H9 (cell line): ENCODE measurements at regions not wholly inside any gene's neighbourhood (a gene's known extent, or its start where the extent isn't known, plus 50 kb on each side); places are given as distances from the start of the nearest gene placed in this dataset.

ENCODE experiments used
- DNase-seq: peaks from one replicate; pipeline ENCODE4 v3.0.0-alpha.2; 2017
- H2AFZ ChIP-seq: one replicate; pipeline ENCODE4 v1.6.1; 2013; ENCODE audit warnings: mild to moderate bottlenecking, low read length, control low read depth, moderate library complexity
- H2AK5ac ChIP-seq: 2 replicates; pipeline ENCODE4 v1.6.1; 2013; ENCODE audit warnings: low read length, control low read depth, mixed read lengths; ENCODE audit not compliant: insufficient read length
- H2BK120ac ChIP-seq: one replicate; pipeline ENCODE4 v1.6.1; 2013; ENCODE audit warnings: low read depth, mild to moderate bottlenecking, low read length, control low read depth, inconsistent platforms; ENCODE audit not compliant: poor library complexity, severe bottlenecking
- H2BK12ac ChIP-seq: 2 replicates; pipeline ENCODE4 v1.6.1; 2013; ENCODE audit warnings: low read length, control low read depth, mixed read lengths, low read depth; ENCODE audit not compliant: insufficient read length
- H2BK15ac ChIP-seq: 2 replicates; pipeline ENCODE4 v1.6.1; 2013; ENCODE audit warnings: low read depth, low read length, control low read depth
- H2BK20ac ChIP-seq: one replicate; pipeline ENCODE4 v1.6.1; 2013; ENCODE audit warnings: low read depth, mild to moderate bottlenecking, low read length, control low read depth, inconsistent platforms; ENCODE audit not compliant: poor library complexity, severe bottlenecking
- H2BK5ac ChIP-seq: 2 replicates; pipeline ENCODE4 v1.6.1; 2013; ENCODE audit warnings: low read length, control low read depth, mixed read lengths; ENCODE audit not compliant: insufficient read length
- H3K14ac ChIP-seq: 2 replicates; pipeline ENCODE4 v1.6.1; 2013; ENCODE audit warnings: low read length, control low read depth; ENCODE audit not compliant: insufficient read depth
- H3K18ac ChIP-seq: 2 replicates; pipeline ENCODE4 v1.6.1; 2013; ENCODE audit warnings: low read depth, mild to moderate bottlenecking, mixed read lengths, low read length, control low read depth; ENCODE audit not compliant: insufficient read length
- H3K23ac ChIP-seq: 2 replicates; pipeline ENCODE4 v1.6.1; 2013; ENCODE audit warnings: low read length, control low read depth, mixed read lengths, low read depth; ENCODE audit not compliant: insufficient read length
- H3K23me2 ChIP-seq: 2 replicates; pipeline ENCODE4 v1.6.1; 2013; ENCODE audit warnings: low read depth, mild to moderate bottlenecking, mixed read lengths, low read length, control low read depth; ENCODE audit not compliant: insufficient read length, poor library complexity, severe bottlenecking
- H3K27ac ChIP-seq: 2 replicates; pipeline ENCODE4 v1.5.1; 2013; ENCODE audit warnings: low read length, control low read depth, mixed read lengths, low read depth; ENCODE audit not compliant: insufficient read length
- H3K27me3 ChIP-seq: 2 replicates; pipeline ENCODE4 v1.6.1; 2013; ENCODE audit warnings: low read length, control low read depth, inconsistent platforms; ENCODE audit not compliant: insufficient read depth
- H3K4ac ChIP-seq: 2 replicates; pipeline ENCODE4 v1.6.1; 2013; ENCODE audit warnings: low read depth, mild to moderate bottlenecking, control low read depth, inconsistent platforms, low read length, moderate library complexity
- H3K4me1 ChIP-seq: 2 replicates; pipeline ENCODE4 v1.6.1; 2013; ENCODE audit warnings: low read length, control low read depth, inconsistent platforms; ENCODE audit not compliant: insufficient read depth
- H3K4me2 ChIP-seq: 2 replicates; pipeline ENCODE4 v1.6.1; 2013; ENCODE audit warnings: low read length, control low read depth, mixed read lengths; ENCODE audit not compliant: insufficient read length, insufficient read depth
- H3K56ac ChIP-seq: 2 replicates; pipeline ENCODE4 v1.6.1; 2013; ENCODE audit warnings: low read depth, mild to moderate bottlenecking, mixed read lengths, low read length, control low read depth; ENCODE audit not compliant: insufficient read length
- H3K79me1 ChIP-seq: 2 replicates; pipeline ENCODE4 v1.6.1; 2013; ENCODE audit warnings: low read depth, mild to moderate bottlenecking, moderate library complexity, low read length, control low read depth, inconsistent platforms; ENCODE audit not compliant: insufficient read depth, poor library complexity, severe bottlenecking
- H3K79me2 ChIP-seq: 2 replicates; pipeline ENCODE4 v1.6.1; 2013; ENCODE audit warnings: low read length, control low read depth, inconsistent platforms; ENCODE audit not compliant: insufficient read depth
- H3K9ac ChIP-seq: 2 replicates; pipeline ENCODE4 v1.6.1; 2013; ENCODE audit warnings: low read length, control low read depth, mixed read lengths; ENCODE audit not compliant: insufficient read length; ENCODE audit errors: extremely low read depth
- H3K9me3 ChIP-seq: one replicate; pipeline ENCODE4 v1.6.1; 2013; ENCODE audit warnings: low read depth, low read length, inconsistent platforms; ENCODE audit not compliant: control insufficient read depth
- H3T11ph ChIP-seq: one replicate; pipeline ENCODE4 v1.6.1; 2013; ENCODE audit warnings: mild to moderate bottlenecking, low read length, control low read depth, inconsistent platforms
- H4K20me1 ChIP-seq: one replicate; pipeline ENCODE4 v1.6.1; 2013; ENCODE audit not compliant: control insufficient read depth, insufficient read length, insufficient read depth
- H4K5ac ChIP-seq: 2 replicates; pipeline ENCODE4 v1.6.1; 2013; ENCODE audit warnings: low read depth, mild to moderate bottlenecking, mixed read lengths, low read length, control low read depth; ENCODE audit not compliant: insufficient read length
- H4K8ac ChIP-seq: replicated peaks from 2 replicates; pipeline ENCODE4 v1.6.1; 2013; ENCODE audit warnings: low read length, control low read depth, mixed read lengths, low read depth; ENCODE audit not compliant: insufficient read length
- H4K91ac ChIP-seq: 2 replicates; pipeline ENCODE4 v1.6.1; 2013; ENCODE audit warnings: low read depth, mild to moderate bottlenecking, moderate library complexity, mixed read lengths, low read length, control low read depth; ENCODE audit not compliant: insufficient read length
- H3K27ac Mint-ChIP-seq, 3 experiments: 2 replicates in 2 of 3; 3 replicates in 1 of 3; pipeline ENCODE4 v1.8.0; 2020 to 2021; ENCODE audit warnings: mixed read lengths in 3 of 3, mild to moderate bottlenecking in 1 of 3, moderate library complexity in 1 of 3
- H3K27me3 Mint-ChIP-seq: 2 replicates; pipeline ENCODE4 v1.8.0; 2021; ENCODE audit warnings: low read depth, mild to moderate bottlenecking, moderate library complexity, mixed read lengths
- H3K36me3 Mint-ChIP-seq, 3 experiments: 2 replicates in 2 of 3; 3 replicates in 1 of 3; pipeline ENCODE4 v1.8.0; 2020 to 2021; ENCODE audit warnings: low read depth in 3 of 3, mixed read lengths in 3 of 3; ENCODE audit not compliant: insufficient read depth in 1 of 3
- H3K4me1 Mint-ChIP-seq, 2 experiments: 2 replicates each; pipeline ENCODE4 v1.8.0; 2020; ENCODE audit warnings: mixed read lengths in 2 of 2
- H3K4me3 Mint-ChIP-seq, 2 experiments: 2 replicates in 1 of 2; 3 replicates in 1 of 2; pipeline ENCODE4 v1.8.0; 2020 to 2021; ENCODE audit warnings: mild to moderate bottlenecking in 2 of 2, mixed read lengths in 2 of 2, moderate library complexity in 1 of 2
- H3K9me3 Mint-ChIP-seq, 2 experiments: 2 replicates in 1 of 2; 3 replicates in 1 of 2; pipeline ENCODE4 v1.8.0; 2020; ENCODE audit warnings: mild to moderate bottlenecking in 2 of 2, mixed read lengths in 2 of 2, moderate library complexity in 1 of 2
- WGBS: extraction: QIAGEN DNeasy Blood & Tissue Kit; methylation state at CpG from one replicate; pipeline ENCODE4 v1.1.7; 2013; ENCODE audit warnings: missing lambda C conversion rate, low lambda C conversion rate, mixed read lengths; ENCODE audit not compliant: insufficient read length; ENCODE audit errors: extremely low coverage; 5-methylcytosine and 5-hydroxymethylcytosine counted together
- TF ChIP-seq, protein P1 (sequence below): fragments of 200-600 bp; sonication (generic); conservative IDR thresholded peaks from 3 replicates; pipeline ENCODE4 v1.8.0; 2021; ENCODE audit warnings: antibody characterized with exemption, mild to moderate bottlenecking

DNA sequence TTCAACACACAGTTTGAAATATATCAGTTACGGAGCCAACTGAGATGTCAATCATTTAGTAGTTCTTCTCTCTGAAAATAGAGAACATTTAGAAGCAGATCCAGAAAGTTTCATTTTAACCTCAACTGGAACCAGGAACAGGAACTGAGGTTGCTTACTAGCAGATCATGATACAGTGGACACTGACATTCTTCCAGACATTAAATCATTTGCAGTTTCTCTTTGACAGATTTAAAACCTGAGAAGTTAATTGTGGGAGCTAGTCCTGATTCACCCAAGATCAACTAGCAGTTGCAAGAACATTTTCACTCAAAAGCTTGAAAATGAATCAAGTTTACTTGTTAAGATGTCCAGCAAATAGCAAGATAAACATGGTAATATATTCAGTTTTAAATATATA is 135.4 kb downstream of the SLC17A6 start:
- Histone ChIP-seq H3K56ac (no peak overlapping the region), H3K4me1 (no peaks in the 10 kb centered on the region), H3K23ac (no peak overlapping the region), H2AK5ac (no peak overlapping the region), H2BK15ac (no peak overlapping the region), H2BK20ac (no peak overlapping the region), H2BK5ac (no peak overlapping the region), H3K18ac (no peak overlapping the region), H2BK120ac (no peak overlapping the region), H4K8ac (no peak overlapping the region), H3K9ac (no peak overlapping the region), H3K27me3 (no peaks in the 10 kb centered on the region), H4K20me1 (no peaks in the 10 kb centered on the region), H4K91ac (no peak overlapping the region), H2AFZ (no peak overlapping the region), H2BK12ac (no peak overlapping the region), H3K14ac (no peak overlapping the region), H3K4ac (no peak overlapping the region), H3K9me3 (no peaks in the 10 kb centered on the region), H3K79me2 (no peaks in the 10 kb centered on the region), H3K23me2 (no peaks in the 10 kb centered on the region), H3K79me1 (no peaks in the 10 kb centered on the region), H4K5ac (no peak overlapping the region), H3K4me2 (no peak overlapping the region), H3K27ac (no peak overlapping the region), H3T11ph (no peak overlapping the region)
- DNase-seq: no peak
- Mint-ChIP-seq H3K9me3 (no peaks in the 10 kb centered on the region), H3K4me1 (no peaks in the 10 kb centered on the region), H3K27me3 (no peaks in the 10 kb centered on the region; the same call in 1 of the 2 replicates), H3K36me3 (no peaks in the 10 kb centered on the region), H3K27ac (no peak overlapping the region), H3K4me3 (no peak overlapping the region)
- WGBS: no CpG with 5 or more reads among the region's 1 CpG
- TF ChIP-seq, protein P1, sequence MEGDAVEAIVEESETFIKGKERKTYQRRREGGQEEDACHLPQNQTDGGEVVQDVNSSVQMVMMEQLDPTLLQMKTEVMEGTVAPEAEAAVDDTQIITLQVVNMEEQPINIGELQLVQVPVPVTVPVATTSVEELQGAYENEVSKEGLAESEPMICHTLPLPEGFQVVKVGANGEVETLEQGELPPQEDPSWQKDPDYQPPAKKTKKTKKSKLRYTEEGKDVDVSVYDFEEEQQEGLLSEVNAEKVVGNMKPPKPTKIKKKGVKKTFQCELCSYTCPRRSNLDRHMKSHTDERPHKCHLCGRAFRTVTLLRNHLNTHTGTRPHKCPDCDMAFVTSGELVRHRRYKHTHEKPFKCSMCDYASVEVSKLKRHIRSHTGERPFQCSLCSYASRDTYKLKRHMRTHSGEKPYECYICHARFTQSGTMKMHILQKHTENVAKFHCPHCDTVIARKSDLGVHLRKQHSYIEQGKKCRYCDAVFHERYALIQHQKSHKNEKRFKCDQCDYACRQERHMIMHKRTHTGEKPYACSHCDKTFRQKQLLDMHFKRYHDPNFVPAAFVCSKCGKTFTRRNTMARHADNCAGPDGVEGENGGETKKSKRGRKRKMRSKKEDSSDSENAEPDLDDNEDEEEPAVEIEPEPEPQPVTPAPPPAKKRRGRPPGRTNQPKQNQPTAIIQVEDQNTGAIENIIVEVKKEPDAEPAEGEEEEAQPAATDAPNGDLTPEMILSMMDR: no peak
